Activated CD4-positive, alpha-beta T cell treated with anti-CD3 and anti-CD28 coated beads, Interleukin-2, Interleukin-4, amounts not matched to agents 100 ng/mL and 50 ng/mL, durations not matched to agents 16 hours and 8 hours (primary cell): ENCODE measurements at regions not wholly inside any gene's neighbourhood (a gene's known extent, or its start where the extent isn't known, plus 50 kb on each side); places are given as distances from the start of the nearest gene placed in this dataset.
"Not testable (repeated sequence)": the region's sequence is repeated elsewhere in the genome, so short reads cannot be mapped to it uniquely, and the experiment has no call there.

Experiments used
- DNase-seq: peaks from one replicate; pipeline ENCODE4 v3.0.0-alpha.2; 2020; ENCODE audit warnings: low spot score

- DNase-seq, result no peak
Measured at GRCh38 chr4:10276152-10276551, 159.6 kb upstream of the WDR1 start.

GRCh38 chr4:10275696-10276095, 159.1 kb upstream of the WDR1 start:
- no peak for DNase-seq

- no peak for DNase-seq
Measured at GRCh38 chr4:10273030-10273429, 156.4 kb upstream of the WDR1 start.

GRCh38 chr4:10272511-10272910, 155.9 kb upstream of the WDR1 start:
- DNase-seq, result no peak

DNA sequence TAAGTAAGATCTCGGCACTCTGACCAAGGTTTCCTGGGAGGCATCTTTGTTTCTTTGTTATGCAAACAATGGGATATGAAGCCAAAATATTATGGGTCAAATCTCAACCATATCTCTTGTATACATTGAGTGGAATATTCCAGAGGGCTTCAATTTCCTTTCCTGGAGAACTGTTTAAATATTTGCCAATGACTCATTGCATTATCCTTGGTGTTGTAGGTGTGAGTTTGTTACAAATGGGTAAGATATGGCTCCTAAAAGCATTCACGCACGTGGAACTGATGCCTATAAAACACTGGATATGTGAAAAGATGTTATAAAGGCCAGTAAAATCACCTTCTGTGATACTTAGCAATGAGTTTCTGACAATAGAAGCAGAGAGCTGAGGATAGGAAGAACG, 150.5 kb upstream of the WDR1 start:
- DNase-seq, result no peak

DNA sequence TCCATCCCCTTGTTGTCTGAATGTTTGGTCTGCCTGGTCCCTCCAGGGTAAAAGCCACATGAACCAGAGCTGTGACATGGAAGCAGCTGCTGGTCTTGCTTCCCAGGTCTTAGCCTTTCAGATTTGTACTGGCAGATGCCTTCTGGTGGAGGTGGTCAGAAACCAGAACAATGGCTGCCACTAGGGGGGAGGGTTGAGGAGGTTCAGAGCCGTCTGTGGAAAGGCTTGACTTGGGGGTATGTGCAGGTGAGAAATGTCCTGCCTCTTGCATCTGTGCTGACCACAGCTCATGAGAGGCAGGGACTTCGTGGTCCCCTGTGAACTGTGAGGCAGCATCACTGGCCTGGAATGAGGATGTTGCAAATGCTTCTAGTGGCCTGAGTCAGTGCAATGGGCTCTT, 144.2 kb upstream of the WDR1 start:
- DNase-seq, result no peak

DNA sequence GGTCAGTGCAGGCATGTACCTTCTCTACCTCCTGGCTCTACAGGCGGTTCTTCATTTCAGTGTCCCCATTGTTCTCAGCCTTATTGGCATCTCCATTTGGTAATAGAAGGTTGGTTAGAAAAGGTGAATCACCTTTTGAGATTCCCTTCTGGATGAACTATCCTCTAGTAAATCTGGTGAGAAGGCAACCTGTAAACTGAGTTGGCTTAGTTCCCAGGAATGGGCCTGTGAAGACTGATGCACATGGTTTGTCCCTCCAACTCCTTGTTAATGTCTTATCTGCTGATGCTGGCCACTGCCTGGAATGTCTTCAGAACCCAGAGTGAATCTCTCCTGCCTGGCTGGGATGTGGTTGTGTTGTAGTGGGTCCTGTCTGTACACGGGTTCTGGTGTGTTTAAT, 143.4 kb upstream of the WDR1 start:
- DNase-seq, result no peak

GRCh38 chr4:10256203-10256602, 139.6 kb upstream of the WDR1 start:
- no peak for DNase-seq

DNA sequence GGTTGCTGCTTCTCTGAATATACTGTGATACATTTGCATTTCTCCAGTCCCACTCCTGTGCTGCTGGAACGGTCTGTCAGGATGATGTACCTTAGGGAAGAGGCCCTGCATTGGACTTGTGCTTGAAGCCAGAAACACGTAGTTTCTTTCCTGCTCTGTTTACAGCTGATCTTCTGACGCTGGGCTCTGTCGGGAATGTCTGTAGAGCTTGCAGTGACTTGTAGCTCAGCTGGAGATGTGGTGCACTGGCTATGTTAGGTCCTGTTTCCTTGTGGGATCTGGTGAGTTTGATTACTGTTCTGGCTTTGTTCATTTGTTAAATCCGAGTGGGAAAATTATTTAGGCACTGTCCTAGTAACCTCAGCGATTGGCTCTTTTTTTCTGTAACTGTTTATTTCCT, 137.2 kb upstream of the WDR1 start:
- no peak for DNase-seq

DNA sequence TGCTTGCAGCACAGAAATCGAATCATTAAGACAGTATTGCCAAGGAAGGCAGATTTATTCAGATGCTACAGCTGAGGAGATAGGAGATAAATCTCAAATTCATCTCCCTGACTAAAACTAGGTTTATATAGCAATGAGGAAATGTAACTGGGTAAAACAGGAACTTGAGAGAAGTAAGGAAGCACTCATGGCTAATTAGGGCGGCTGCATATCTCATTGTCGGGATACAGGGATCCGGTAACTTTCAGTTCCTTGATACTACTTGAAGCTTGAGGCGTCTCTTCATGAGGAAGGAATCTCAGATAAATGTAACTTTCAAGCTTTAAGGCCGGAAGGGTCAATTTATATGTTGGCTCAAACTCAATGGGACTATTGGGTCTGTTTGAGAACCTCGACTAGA, 129.2 kb upstream of the WDR1 start:
- DNase-seq, result no peak

GRCh38 chr4:10243856-10244255, 127.3 kb upstream of the WDR1 start:
- no peak for DNase-seq

DNA sequence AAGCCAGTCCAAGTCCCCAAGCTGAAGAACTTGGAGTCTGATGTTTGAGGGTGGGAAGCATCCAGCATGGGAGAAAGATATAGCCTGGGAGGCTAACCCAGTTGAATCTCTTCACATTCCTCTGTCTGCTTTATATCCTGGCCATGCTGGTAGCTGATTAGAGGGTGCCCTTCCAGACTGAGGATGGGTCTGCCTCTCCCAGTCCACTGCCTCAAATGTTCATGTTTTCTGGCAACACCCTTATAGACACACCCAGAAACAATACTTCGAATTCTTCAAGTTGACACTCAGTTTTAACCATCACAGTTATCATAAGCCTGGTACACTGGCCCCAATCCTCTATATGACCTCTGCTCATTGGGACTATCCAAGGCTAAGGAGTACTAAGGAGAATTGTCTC, 124.1 kb upstream of the WDR1 start:
- DNase-seq, result no peak

DNA sequence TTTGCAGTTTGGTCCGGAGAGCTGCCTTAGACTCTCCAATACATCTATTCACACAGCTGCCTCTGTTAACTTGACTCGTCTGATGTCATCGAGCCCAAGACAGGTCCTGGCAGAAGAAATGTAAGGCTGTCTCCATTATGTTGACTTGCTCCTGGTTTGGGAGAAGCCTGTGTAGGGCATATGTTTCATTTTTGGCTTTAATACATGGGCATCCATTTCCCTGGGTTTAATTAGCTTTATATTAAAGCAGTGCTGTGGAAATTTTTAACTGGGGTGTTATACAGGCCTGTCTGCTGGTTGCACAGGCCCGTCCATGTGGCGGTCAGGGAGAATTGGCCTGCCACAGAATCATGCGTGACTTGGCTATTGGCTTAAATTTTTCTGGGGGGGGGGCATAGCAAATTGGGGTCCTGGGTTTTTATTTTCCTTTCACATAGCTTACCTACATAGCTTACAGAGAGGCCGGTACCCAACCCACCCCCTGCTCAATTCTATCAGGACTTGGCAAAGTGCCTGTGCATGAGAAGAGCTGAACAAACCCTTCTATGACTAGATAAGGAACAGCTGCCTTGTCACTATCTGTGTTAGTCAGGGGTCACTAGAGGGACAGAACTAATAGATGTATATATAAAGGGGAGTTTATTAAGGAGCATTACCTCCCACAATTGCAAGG, 123.5 kb upstream of the WDR1 start:
- no peak for DNase-seq

GRCh38 chr4:10237131-10237530, 120.5 kb upstream of the WDR1 start:
- no peak for DNase-seq

DNA sequence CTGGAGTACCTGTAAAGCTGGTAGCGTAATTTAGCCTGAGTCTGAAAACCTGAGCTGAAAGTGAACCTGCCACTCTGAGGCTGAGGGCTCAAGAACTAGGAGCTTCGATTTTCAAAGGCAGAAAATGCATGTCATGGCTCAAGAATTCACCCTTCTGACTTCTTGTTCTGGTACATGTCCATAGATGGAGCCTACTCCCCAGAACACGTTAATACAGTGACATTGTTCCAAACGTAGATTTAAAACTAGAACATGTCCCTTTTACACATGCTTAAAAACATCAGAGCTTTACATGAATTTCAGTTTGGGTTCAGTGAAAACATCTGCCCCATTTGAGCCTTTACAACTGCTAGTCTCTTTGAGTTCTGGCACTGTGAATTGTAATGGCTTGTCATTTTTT, 115.5 kb upstream of the WDR1 start:
- no peak for DNase-seq

DNA sequence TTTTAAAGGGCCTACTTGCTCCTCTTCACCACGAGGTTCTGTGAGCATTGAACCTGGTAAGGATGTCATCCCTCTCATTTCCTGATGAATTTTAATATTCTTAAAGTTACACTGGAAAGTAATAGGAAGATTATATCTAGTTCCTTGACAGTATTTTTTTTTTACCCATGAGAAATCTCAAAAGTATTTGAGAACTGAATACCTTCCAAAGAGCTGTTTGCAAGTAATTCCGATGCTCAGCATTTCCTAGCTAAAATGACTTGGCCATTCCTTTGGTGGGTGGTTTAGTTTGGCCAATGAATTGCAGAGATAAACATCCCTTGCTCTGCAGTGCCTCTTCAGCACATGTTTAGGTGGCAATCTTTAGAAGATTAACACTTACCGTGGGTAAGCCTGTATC, 110.2 kb upstream of the WDR1 start:
- DNase-seq, result no peak

DNA sequence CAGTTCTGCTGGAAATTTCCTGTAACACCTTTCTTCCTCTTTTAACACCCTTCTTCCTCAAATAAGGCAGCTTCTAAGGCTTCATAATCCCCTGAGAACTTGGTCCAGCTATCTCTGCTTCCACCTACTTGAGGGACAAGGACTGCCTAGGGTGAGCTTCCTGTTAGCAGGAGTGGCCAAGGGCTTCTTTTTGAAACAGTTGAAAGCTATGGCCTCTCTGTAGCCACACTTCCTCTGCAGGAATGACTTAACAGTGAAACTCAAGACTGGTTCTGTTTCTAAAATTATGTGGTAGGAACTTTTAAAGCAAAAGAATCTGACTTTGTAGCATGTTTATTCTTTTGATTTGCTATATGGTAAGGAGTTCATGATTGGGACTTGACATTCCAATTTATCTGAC, 108.5 kb upstream of the WDR1 start:
- no peak for DNase-seq

DNA sequence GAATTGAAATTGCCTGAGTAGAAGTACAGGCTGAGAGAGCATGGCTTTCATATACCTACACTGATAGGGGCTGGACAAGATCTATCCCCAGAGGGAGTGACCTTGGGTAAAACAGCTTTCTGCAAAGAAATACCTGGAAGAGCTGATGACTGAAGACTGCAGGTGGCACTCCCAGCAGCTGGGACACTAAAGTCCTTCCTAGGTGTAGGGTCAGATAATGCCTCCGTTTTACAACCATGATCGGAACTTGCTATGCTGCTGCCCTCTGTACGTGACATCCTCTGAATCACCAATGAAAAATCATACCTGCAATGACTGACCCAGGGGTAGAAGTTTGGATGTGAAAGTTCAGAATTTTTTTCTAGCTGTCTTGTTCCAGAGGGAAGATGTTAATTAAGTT, 107.2 kb upstream of the WDR1 start:
- no peak for DNase-seq

DNA sequence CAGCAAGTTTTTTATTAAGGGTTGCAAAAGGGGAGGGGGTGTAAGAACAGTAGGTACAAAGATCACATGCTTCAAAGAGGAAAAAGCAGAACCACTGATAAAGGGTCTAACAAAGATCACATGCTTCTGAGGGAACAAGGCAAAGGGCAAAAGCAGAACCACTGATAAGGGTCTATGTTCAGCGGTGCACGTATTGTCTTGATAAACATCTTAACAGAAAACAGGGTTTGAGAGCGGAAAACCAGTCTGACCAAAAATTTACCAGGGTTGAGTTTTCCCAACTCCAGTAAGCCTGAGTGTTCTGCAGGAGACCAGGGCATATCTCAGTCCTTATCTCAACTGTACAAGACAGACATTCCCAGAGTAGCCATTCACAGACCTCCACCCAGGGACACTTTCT, 96.9 kb upstream of the WDR1 start:
- not testable (repeated sequence) for DNase-seq

- DNase-seq, result no peak
Measured at GRCh38 chr4:10212901-10213300, 96.3 kb upstream of the WDR1 start.

DNA sequence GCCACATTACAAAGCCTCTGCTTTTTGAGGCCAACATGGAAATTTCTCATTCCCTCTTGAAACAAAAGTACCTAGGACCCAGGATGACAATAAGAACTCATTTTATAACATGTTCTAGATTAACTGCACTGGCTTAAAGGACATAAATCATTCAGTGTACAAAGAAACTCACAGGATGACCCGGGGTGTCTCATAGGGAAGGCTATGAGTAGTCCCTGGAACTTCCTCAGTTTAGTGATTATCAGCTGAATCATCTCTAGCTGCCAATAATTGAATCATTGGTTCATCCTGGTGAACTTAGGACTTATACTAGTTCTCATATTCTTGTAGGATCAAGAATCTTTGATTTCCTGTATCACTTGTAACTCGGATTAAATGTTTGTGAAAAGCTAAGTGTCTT, 95.8 kb upstream of the WDR1 start:
- no peak for DNase-seq

DNA sequence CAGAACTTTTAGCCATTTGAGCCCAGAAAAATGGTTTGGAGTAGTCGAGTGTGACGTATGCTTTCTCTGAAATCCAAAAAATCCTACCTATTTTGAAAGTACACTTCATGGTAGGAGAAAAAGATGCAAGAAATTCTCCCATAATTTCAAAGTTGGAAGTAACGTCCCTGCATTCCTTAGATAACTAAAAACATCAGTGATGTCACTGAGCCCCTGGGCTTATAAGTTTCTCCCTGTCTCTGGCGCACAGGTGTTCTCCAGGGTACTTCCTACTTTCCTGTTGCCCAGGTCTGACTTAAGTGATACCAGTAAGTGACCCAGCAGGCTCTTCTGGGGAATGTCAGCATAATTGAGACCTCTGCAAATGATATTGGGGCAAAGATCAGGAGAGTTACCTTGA, 90.5 kb upstream of the WDR1 start:
- no peak for DNase-seq

GRCh38 chr4:10205223-10205622, 88.6 kb upstream of the WDR1 start:
- DNase-seq, result no peak

GRCh38 chr4:10204401-10205058, 87.9 kb upstream of the WDR1 start:
- DNase-seq, result no peak
